Renal pelvis (tissue), 1 donor: ENCODE measurements at regions not wholly inside any gene's neighbourhood (a gene's known extent, or its start where the extent isn't known, plus 50 kb on each side); places are given as distances from the start of the nearest gene placed in this dataset.
"Not testable (repeated sequence)": the region's sequence is repeated elsewhere in the genome, so short reads cannot be mapped to it uniquely, and the experiment has no call there.

Experiments
- DNase-seq: peaks from one replicate; pipeline ENCODE4 v3.0.0-alpha.2; 2013

- DNase-seq = no peak
Measured at GRCh38 chr18:1846640-1847039, 724.7 kb downstream of the METTL4 start.

- no peak for DNase-seq
Measured at GRCh38 chr18:1848716-1849115, 722.6 kb downstream of the METTL4 start.

- no peak for DNase-seq
Measured at GRCh38 chr18:1849386-1849785, 721.9 kb downstream of the METTL4 start.

GRCh38 chr18:1857281-1857680 lies 714.0 kb downstream of the METTL4 start:
- not testable (repeated sequence) for DNase-seq

GRCh38 chr18:1861473-1861872 lies 709.8 kb downstream of the METTL4 start:
- DNase-seq = no peak

GRCh38 chr18:1865869-1866268 lies 705.4 kb downstream of the METTL4 start:
- no peak for DNase-seq

- no peak for DNase-seq
Measured at GRCh38 chr18:1872274-1872673, 699.0 kb downstream of the METTL4 start.

GRCh38 chr18:1875219-1875618 lies 696.1 kb downstream of the METTL4 start:
- DNase-seq = no peak

GRCh38 chr18:1884623-1885022 lies 686.7 kb downstream of the METTL4 start:
- no peak for DNase-seq

GRCh38 chr18:1891641-1892040 lies 679.7 kb downstream of the METTL4 start:
- DNase-seq = no peak

- no peak for DNase-seq
Measured at GRCh38 chr18:1892191-1892590, 679.1 kb downstream of the METTL4 start.

GRCh38 chr18:1895456-1896185 lies 675.7 kb downstream of the METTL4 start:
- DNase-seq = no peak

GRCh38 chr18:1906421-1906820 lies 664.9 kb downstream of the METTL4 start:
- DNase-seq = no peak

GRCh38 chr18:1907470-1908206 lies 663.7 kb downstream of the METTL4 start:
- no peak for DNase-seq

GRCh38 chr18:1914489-1914888 lies 656.8 kb downstream of the METTL4 start:
- DNase-seq = no peak

GRCh38 chr18:1916869-1917523 lies 654.3 kb downstream of the METTL4 start:
- no peak for DNase-seq

GRCh38 chr18:1917569-1917968 lies 653.7 kb downstream of the METTL4 start:
- DNase-seq = no peak

- DNase-seq = no peak
Measured at GRCh38 chr18:1922066-1922465, 649.2 kb downstream of the METTL4 start.

GRCh38 chr18:1928711-1929110 lies 642.6 kb downstream of the METTL4 start:
- DNase-seq = no peak

GRCh38 chr18:1929720-1930119 lies 641.6 kb downstream of the METTL4 start:
- DNase-seq = no peak

- DNase-seq = no peak
Measured at GRCh38 chr18:1930291-1931270, 640.7 kb downstream of the METTL4 start.

GRCh38 chr18:1952486-1952885 lies 618.8 kb downstream of the METTL4 start:
- DNase-seq = no peak
